Peyer's patch (tissue), 4 donors: ENCODE measurements at regions not wholly inside any gene's neighbourhood (a gene's known extent, or its start where the extent isn't known, plus 50 kb on each side); places are given as distances from the start of the nearest gene placed in this dataset.

Source experiments
- CTCF ChIP-seq, 6 experiments: fragments of 450-650 bp in 4 of 6; fragments of 200-600 bp in 2 of 6; sonication (generic) in 1 of 6; IDR thresholded peaks; one replicate each; pipeline ENCODE4 v1.5.1; 2017 to 2019; ENCODE audit warnings: antibody characterized with exemption in 6 of 6, mild to moderate bottlenecking in 3 of 6, moderate library complexity in 1 of 6
- POLR2A ChIP-seq, 2 donors: fragments of 450-650 bp; IDR thresholded peaks; one replicate each; pipeline ENCODE4 v1.5.1; 2017; ENCODE audit warnings: antibody characterized with exemption in 2 of 2, mild to moderate bottlenecking in 2 of 2, moderate library complexity in 2 of 2

- TF ChIP-seq CTCF (IDR thresholded peaks at IDR 0.05) (no peak), POLR2A (IDR thresholded peaks at IDR 0.05) (no peak)
Measured at GRCh38 chr17:20706751-20707373, 127.3 kb downstream of the CDRT15L2 start.
